Fibroblast of skin of right quadriceps (primary cell): ENCODE measurements at regions not wholly inside any gene's neighbourhood (a gene's known extent, or its start where the extent isn't known, plus 50 kb on each side); places are given as distances from the start of the nearest gene placed in this dataset.

ENCODE experiments used
- DNase-seq: peaks from one replicate; pipeline ENCODE4 v3.0.0-alpha.2; 2013

- DNase-seq: no peak
These were observed 342.4 kb upstream of the CD180 start for GRCh38 chr5:67538855-67539506.

- DNase-seq: no peak
These were observed 341.0 kb upstream of the CD180 start for GRCh38 chr5:67537439-67538148.

GRCh38 chr5:67536866-67537265 is 340.3 kb upstream of the CD180 start:
- peak; percentile 8 for DNase-seq

GRCh38 chr5:67530609-67531255 is 334.1 kb upstream of the CD180 start:
- peak; percentile 5 for DNase-seq

- DNase-seq: no peak
These were observed 332.4 kb upstream of the CD180 start for GRCh38 chr5:67528953-67529352.

GRCh38 chr5:67526793-67527192 is 330.2 kb upstream of the CD180 start:
- DNase-seq: no peak

GRCh38 chr5:67520161-67520908 is 323.7 kb upstream of the CD180 start:
- no peak for DNase-seq

- no peak for DNase-seq
These were observed 321.6 kb upstream of the CD180 start for GRCh38 chr5:67518227-67518626.

- peak; percentile 52 for DNase-seq
These were observed 320.5 kb upstream of the CD180 start for GRCh38 chr5:67516948-67517565.

- DNase-seq: no peak
These were observed 319.2 kb upstream of the CD180 start for GRCh38 chr5:67515762-67516161.

- no peak for DNase-seq
These were observed 318.6 kb upstream of the CD180 start for GRCh38 chr5:67515020-67515689.

- DNase-seq: no peak
These were observed 316.2 kb upstream of the CD180 start for GRCh38 chr5:67512758-67513157.

- no peak for DNase-seq
These were observed 315.3 kb upstream of the CD180 start for GRCh38 chr5:67511911-67512310.

GRCh38 chr5:67510204-67510603 is 313.6 kb upstream of the CD180 start:
- DNase-seq: no peak

- no peak for DNase-seq
These were observed 313.0 kb upstream of the CD180 start for GRCh38 chr5:67509402-67510186.

- DNase-seq: no peak
These were observed 309.6 kb upstream of the CD180 start for GRCh38 chr5:67506241-67506640.

- no peak for DNase-seq
These were observed 306.4 kb upstream of the CD180 start for GRCh38 chr5:67502951-67503350.

GRCh38 chr5:67496051-67496450 is 299.5 kb upstream of the CD180 start:
- DNase-seq: no peak

- DNase-seq: no peak
These were observed 298.5 kb upstream of the CD180 start for GRCh38 chr5:67495072-67495471.

- DNase-seq: no peak
These were observed 297.7 kb upstream of the CD180 start for GRCh38 chr5:67494186-67494855.

- DNase-seq: peak; percentile 13
These were observed 297.1 kb upstream of the CD180 start for GRCh38 chr5:67493676-67494075.
